ENCODE measurements at regions not wholly inside any gene's neighbourhood (a gene's known extent, or its start where the extent isn't known, plus 50 kb on each side); places are given as distances from the start of the nearest gene placed in this dataset.

GRCh38 chr9:84061613-84062193, 81.1 kb downstream of the RMI1 start:
- H3K4me1 ChIP-seq (ENCODE audit: insufficient read depth), result no peaks in the 10 kb centered on the region
- TF ChIP-seq EZH2phosphoT487 (IDR thresholded peaks at IDR 0.05; ENCODE audit: low read depth, severe bottlenecking, unreplicated experiment) (no peak), EZH2 (IDR thresholded peaks at IDR 0.05; ENCODE audit: borderline replicate concordance) (no peak), CTCF (IDR thresholded peaks at IDR 0.05; ENCODE audit: poor library complexity) (no peak)
- no peaks in the 10 kb centered on the region for H3K9me3 ChIP-seq (ENCODE audit: low read depth)
- no peak overlapping the region for H3K4me3 ChIP-seq
- H3K79me2 ChIP-seq, result no peaks in the 10 kb centered on the region
- H4K20me1 ChIP-seq (ENCODE audit: insufficient read depth, poor library complexity, severe bottlenecking), result no peaks in the 10 kb centered on the region
- no peaks in the 10 kb centered on the region for H3K9me2 ChIP-seq (replicated peaks; ENCODE audit: insufficient read depth)
- H3K36me3 ChIP-seq (replicated peaks; ENCODE audit: insufficient read depth, low read depth), result no peaks in the 10 kb centered on the region
- no peak overlapping the region for H2AFZ ChIP-seq
- H3K4me2 ChIP-seq, result no peak overlapping the region
- no peak overlapping the region for H3K27ac ChIP-seq
- DNase-seq (ENCODE audit: low spot score), result no peak
- 82% methylated on average over 5 of the region's 5 CpGs for WGBS (ENCODE audit: low lambda C conversion rate, missing lambda C conversion rate)
- H3K27me3 ChIP-seq, result no peaks in the 10 kb centered on the region

DNA sequence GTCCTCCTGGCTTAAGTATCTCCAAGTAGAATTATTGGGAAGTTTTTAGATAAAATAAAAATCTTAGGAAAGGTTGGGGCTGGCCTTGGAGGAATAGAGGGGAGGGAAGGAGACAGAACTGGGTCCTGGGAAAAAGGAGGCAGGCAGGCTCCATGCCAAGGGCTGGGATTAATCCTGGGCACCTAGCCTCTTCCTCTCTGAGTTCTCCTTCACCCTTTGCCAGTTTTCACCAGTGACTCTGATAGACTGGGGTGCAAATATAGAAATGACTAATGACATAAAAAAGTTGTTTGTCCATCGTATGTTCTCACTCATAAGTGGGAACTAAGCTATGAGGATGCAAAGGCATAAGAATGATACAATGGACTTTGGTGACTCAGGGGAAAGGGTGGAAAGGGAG, 81.9 kb downstream of the RMI1 start:
- Histone ChIP-seq H3K36me3 (replicated peaks; ENCODE audit: insufficient read depth, low read depth) (no peaks in the 10 kb centered on the region), H3K9me3 (ENCODE audit: low read depth) (no peaks in the 10 kb centered on the region), H3K27ac (no peak overlapping the region), H3K4me3 (no peak overlapping the region), H3K27me3 (no peaks in the 10 kb centered on the region), H3K79me2 (no peaks in the 10 kb centered on the region), H4K20me1 (ENCODE audit: insufficient read depth, poor library complexity, severe bottlenecking) (no peaks in the 10 kb centered on the region), H3K4me2 (no peak overlapping the region), H3K4me1 (ENCODE audit: insufficient read depth) (no peaks in the 10 kb centered on the region), H3K9me2 (replicated peaks; ENCODE audit: insufficient read depth) (no peaks in the 10 kb centered on the region), H2AFZ (no peak overlapping the region)
- WGBS (ENCODE audit: low lambda C conversion rate, missing lambda C conversion rate), result 83% methylated on average over 1 of the region's 1 CpG
- TF ChIP-seq CTCF (IDR thresholded peaks at IDR 0.05; ENCODE audit: poor library complexity), result no peak
- no peak for TF ChIP-seq EZH2 (IDR thresholded peaks at IDR 0.05; ENCODE audit: borderline replicate concordance)
- no peak for TF ChIP-seq EZH2phosphoT487 (IDR thresholded peaks at IDR 0.05; ENCODE audit: low read depth, severe bottlenecking, unreplicated experiment)
- DNase-seq (ENCODE audit: low spot score), result no peak

- Histone ChIP-seq H2AFZ (no peak overlapping the region), H4K20me1 (ENCODE audit: insufficient read depth, poor library complexity, severe bottlenecking) (no peaks in the 10 kb centered on the region), H3K79me2 (no peaks in the 10 kb centered on the region), H3K4me1 (ENCODE audit: insufficient read depth) (no peaks in the 10 kb centered on the region), H3K27ac (no peak overlapping the region), H3K4me2 (no peak overlapping the region), H3K9me3 (ENCODE audit: low read depth) (no peaks in the 10 kb centered on the region), H3K36me3 (replicated peaks; ENCODE audit: insufficient read depth, low read depth) (no peaks in the 10 kb centered on the region), H3K9me2 (replicated peaks; ENCODE audit: insufficient read depth) (no peaks in the 10 kb centered on the region), H3K27me3 (no peaks in the 10 kb centered on the region), H3K4me3 (no peak overlapping the region)
- TF ChIP-seq EZH2phosphoT487 (IDR thresholded peaks at IDR 0.05; ENCODE audit: low read depth, severe bottlenecking, unreplicated experiment), result no peak
- no peak for TF ChIP-seq CTCF (IDR thresholded peaks at IDR 0.05; ENCODE audit: poor library complexity)
- no peak for TF ChIP-seq EZH2 (IDR thresholded peaks at IDR 0.05; ENCODE audit: borderline replicate concordance)
- 74% methylated on average over 2 of the region's 2 CpGs for WGBS (ENCODE audit: low lambda C conversion rate, missing lambda C conversion rate)
- DNase-seq (ENCODE audit: low spot score), result no peak
Measured at GRCh38 chr9:84067821-84068220, 87.2 kb downstream of the RMI1 start.

DNA sequence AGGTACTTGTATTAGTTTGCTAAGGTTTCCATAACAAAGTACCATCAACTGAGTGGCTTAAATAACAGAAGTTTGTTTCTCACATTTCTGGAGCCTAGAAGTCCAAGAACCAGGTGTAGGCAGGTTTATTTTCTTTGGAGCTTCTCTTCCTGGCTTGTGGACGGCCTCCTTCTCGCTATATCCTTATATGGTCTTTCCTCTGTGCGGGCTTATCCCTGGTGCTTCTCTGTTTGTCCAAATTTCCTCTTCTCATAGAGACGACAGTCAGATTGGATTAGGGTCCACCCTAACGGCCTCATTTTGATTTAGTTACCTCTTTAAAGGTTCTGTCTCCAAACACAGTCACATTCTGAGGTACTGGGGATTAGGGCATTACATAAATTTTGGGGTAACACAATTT, 88.3 kb downstream of the RMI1 start:
- WGBS (ENCODE audit: low lambda C conversion rate, missing lambda C conversion rate), result 74% methylated on average over 5 of the region's 5 CpGs
- Histone ChIP-seq H3K9me3 (ENCODE audit: low read depth) (no peaks in the 10 kb centered on the region), H3K4me1 (ENCODE audit: insufficient read depth) (no peaks in the 10 kb centered on the region), H3K36me3 (replicated peaks; ENCODE audit: insufficient read depth, low read depth) (no peaks in the 10 kb centered on the region), H3K27me3 (no peaks in the 10 kb centered on the region), H3K27ac (no peak overlapping the region), H3K79me2 (no peaks in the 10 kb centered on the region), H3K9me2 (replicated peaks; ENCODE audit: insufficient read depth) (no peaks in the 10 kb centered on the region), H3K4me3 (no peak overlapping the region), H3K4me2 (no peak overlapping the region), H2AFZ (no peak overlapping the region), H4K20me1 (ENCODE audit: insufficient read depth, poor library complexity, severe bottlenecking) (no peaks in the 10 kb centered on the region)
- DNase-seq (ENCODE audit: low spot score), result no peak
- TF ChIP-seq EZH2 (IDR thresholded peaks at IDR 0.05; ENCODE audit: borderline replicate concordance) (no peak), EZH2phosphoT487 (IDR thresholded peaks at IDR 0.05; ENCODE audit: low read depth, severe bottlenecking, unreplicated experiment) (no peak), CTCF (IDR thresholded peaks at IDR 0.05; ENCODE audit: poor library complexity) (no peak)

All from hepatocyte (in vitro differentiated cells).